GM21576 (cell line): ENCODE measurements at regions not wholly inside any gene's neighbourhood (a gene's known extent, or its start where the extent isn't known, plus 50 kb on each side); places are given as distances from the start of the nearest gene placed in this dataset.

Experiments used
- ATAC-seq: cut with Tn5 transposase; IDR thresholded peaks from one replicate; pipeline ENCODE4 v1.9.1; 2021; ENCODE audit warnings: mild to moderate bottlenecking, moderate library complexity; ENCODE audit not compliant: unreplicated experiment

GRCh38 chr15:100734586-100734985, 132.2 kb downstream of the ASB7 start:
- no peak for ATAC-seq

- ATAC-seq = no peak
Measured at GRCh38 chr15:100735129-100736053, 133.0 kb downstream of the ASB7 start.

- no peak for ATAC-seq
Measured at GRCh38 chr15:100737214-100737613, 134.8 kb downstream of the ASB7 start.

- no peak for ATAC-seq
Measured at GRCh38 chr15:100738614-100739013, 136.2 kb downstream of the ASB7 start.

- no peak for ATAC-seq
Measured at GRCh38 chr15:100740138-100740537, 137.7 kb downstream of the ASB7 start.

- no peak for ATAC-seq
Measured at GRCh38 chr15:100751585-100751984, 128.0 kb upstream of the ALDH1A3 start.

- no peak for ATAC-seq
Measured at GRCh38 chr15:100753503-100753902, 126.1 kb upstream of the ALDH1A3 start.

GRCh38 chr15:100757661-100758060, 122.0 kb upstream of the ALDH1A3 start:
- ATAC-seq = no peak

- no peak for ATAC-seq
Measured at GRCh38 chr15:100758555-100758954, 121.1 kb upstream of the ALDH1A3 start.

GRCh38 chr15:100759106-100759505, 120.5 kb upstream of the ALDH1A3 start:
- no peak for ATAC-seq

GRCh38 chr15:100759698-100760356, 119.8 kb upstream of the ALDH1A3 start:
- ATAC-seq = no peak

GRCh38 chr15:100760357-100760903, 119.2 kb upstream of the ALDH1A3 start:
- no peak for ATAC-seq

GRCh38 chr15:100761290-100761935, 118.2 kb upstream of the ALDH1A3 start:
- no peak for ATAC-seq

GRCh38 chr15:100762289-100762688, 117.3 kb upstream of the ALDH1A3 start:
- ATAC-seq = no peak

- no peak for ATAC-seq
Measured at GRCh38 chr15:100762913-100763834, 116.5 kb upstream of the ALDH1A3 start.

- no peak for ATAC-seq
Measured at GRCh38 chr15:100763835-100764750, 115.5 kb upstream of the ALDH1A3 start.

- no peak for ATAC-seq
Measured at GRCh38 chr15:100764778-100765466, 114.7 kb upstream of the ALDH1A3 start.

GRCh38 chr15:100765467-100766241, 114.0 kb upstream of the ALDH1A3 start:
- no peak for ATAC-seq
